ENCODE measurements at regions not wholly inside any gene's neighbourhood (a gene's known extent, or its start where the extent isn't known, plus 50 kb on each side); places are given as distances from the start of the nearest gene placed in this dataset.

DNA sequence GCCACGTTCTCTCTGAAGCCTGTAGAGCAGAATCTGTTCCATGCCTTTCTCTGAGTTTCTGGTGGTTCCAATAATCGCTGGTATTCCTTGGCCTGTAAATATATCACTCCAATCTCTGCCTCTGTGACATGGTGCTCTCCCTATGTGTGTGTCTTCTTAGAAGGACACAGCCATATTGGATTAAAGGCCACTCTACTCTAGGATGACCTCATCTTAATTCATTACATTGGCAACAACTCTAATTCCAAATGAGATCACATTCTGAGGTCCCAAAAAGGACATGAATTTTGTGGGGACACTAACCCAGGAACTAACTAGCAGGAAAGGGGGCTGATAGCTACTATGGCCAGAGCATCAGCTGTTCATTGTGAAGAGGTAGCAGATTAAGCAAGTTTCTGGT, 110.7 kb downstream of the KLF12 start:
- H4K20me1 ChIP-seq (ENCODE audit: insufficient read depth, low read length) = no peaks in the 10 kb centered on the region; the same call in 1 of the 2 replicates
- no peak overlapping the region for H3K23ac ChIP-seq (ENCODE audit: low read depth, low read length)
- H3K36me3 ChIP-seq (ENCODE audit: control insufficient read depth, insufficient read depth, low read length) = no peaks in the 10 kb centered on the region
- DNase-seq (no peak), ATAC-seq (ENCODE audit: low read depth) (no peak)
- no peak overlapping the region for H2BK20ac ChIP-seq (ENCODE audit: low read depth, low read length)
- no peak overlapping the region for H2AK5ac ChIP-seq (ENCODE audit: low read depth, low read length)
- no peaks in the 10 kb centered on the region for H3K9me1 ChIP-seq (ENCODE audit: insufficient read depth, low read length)
- H3K4me1 ChIP-seq (ENCODE audit: control insufficient read depth, insufficient read depth, low read length) = no peaks in the 10 kb centered on the region
- dilution Hi-C loops (cut with HindIII; ENCODE audit: low sequenced_read_pairs, unreplicated experiment) = no loop called here
- no peak overlapping the region for H4K5ac ChIP-seq (ENCODE audit: low read depth, low read length)
- no peak overlapping the region for H3K56ac ChIP-seq (ENCODE audit: extremely low read depth, insufficient read depth, low read length)
- H4K91ac ChIP-seq (ENCODE audit: insufficient read depth, low read depth, low read length) = no peak overlapping the region
- in situ Hi-C loops (cut with MboI; ENCODE audit: low sequenced_read_pairs) = no loop called here
- H3K14ac ChIP-seq (replicated peaks; ENCODE audit: low read depth, low read length) = no peak overlapping the region
- H3K4ac ChIP-seq (ENCODE audit: low read depth, low read length) = no peak overlapping the region
- no peaks in the 10 kb centered on the region for H3K27me3 ChIP-seq (ENCODE audit: control insufficient read depth, insufficient read depth, low read length)
- peaks cover 36 to 46% of the 10 kb centered on the region in 2 experiments for H3K79me1 ChIP-seq (ENCODE audit: low read depth in 1 of 2, low read length in 2 of 2)
- no peak overlapping the region for H2BK15ac ChIP-seq (ENCODE audit: low read depth, low read length)
- H2AFZ ChIP-seq (replicated peaks; ENCODE audit: low read length, poor library complexity) = no peak overlapping the region
- no peaks in the 10 kb centered on the region for H3K9me3 ChIP-seq (ENCODE audit: control insufficient read depth, insufficient read depth, low read length)
- CTCF ChIA-PET = no interaction called here
- TF ChIP-seq MAFK (IDR thresholded peaks at IDR 0.05; ENCODE audit: low read depth, low read length) (no peak), USF2 (IDR thresholded peaks at IDR 0.05; ENCODE audit: low read depth, low read length) (no peak)
- no peak overlapping the region for H2AK9ac ChIP-seq (replicated peaks; ENCODE audit: low read depth, low read length, poor library complexity)
- no CpG with 5 or more reads among the region's 2 CpGs for WGBS, 2 experiments (ENCODE audit: extremely low coverage in 2 of 2, insufficient read length in 1 of 2)
- no peak overlapping the region for H3K18ac ChIP-seq (ENCODE audit: low read depth, low read length)
- intact Hi-C loops (cut with micrococcal nuclease) = no loop called here
- H3K4me3 ChIP-seq (ENCODE audit: insufficient read depth, low read depth, low read length) = no peak overlapping the region
- no TSS peak for BruUV-seq (replicated peaks)
- H3K9ac ChIP-seq (ENCODE audit: low read depth, low read length) = no peak overlapping the region
- H2BK120ac ChIP-seq (ENCODE audit: low read depth, low read length) = no peak overlapping the region
- POLR2A ChIA-PET (ENCODE audit: unreplicated experiment) = no interaction called here
- no peak overlapping the region for H3K27ac ChIP-seq (ENCODE audit: insufficient read depth, low read length)
- H4K8ac ChIP-seq (ENCODE audit: low read depth in 2 of 2, low read length in 2 of 2) = no peak overlapping the region
- H3K4me2 ChIP-seq (ENCODE audit: low read depth, low read length) = no peak overlapping the region
- H2BK5ac ChIP-seq (ENCODE audit: low read depth, low read length, poor library complexity, severe bottlenecking) = no peak overlapping the region
